Epithelial cell of prostate (primary cell): ENCODE measurements at regions not wholly inside any gene's neighbourhood (a gene's known extent, or its start where the extent isn't known, plus 50 kb on each side); places are given as distances from the start of the nearest gene placed in this dataset.
"Not testable (repeated sequence)": the region's sequence is repeated elsewhere in the genome, so short reads cannot be mapped to it uniquely, and the experiment has no call there.

Experiments used
- DNase-seq: peaks from one replicate; pipeline ENCODE4 v3.0.0-alpha.2; 2011; ENCODE audit warnings: low read depth, low spot score
- H3K27ac ChIP-seq: fragments of 450-650 bp; 2 replicates; pipeline ENCODE4 v1.5.1; 2017; ENCODE audit warnings: mild to moderate bottlenecking

- H3K27ac ChIP-seq, result no peak overlapping the region
- no peak for DNase-seq
Measured at GRCh38 chr7:118762451-118762850, 537.9 kb downstream of the ANKRD7 start.

- DNase-seq, result no peak
- no peak overlapping the region for H3K27ac ChIP-seq
Measured at GRCh38 chr7:118764221-118764620, 539.7 kb downstream of the ANKRD7 start.

DNA sequence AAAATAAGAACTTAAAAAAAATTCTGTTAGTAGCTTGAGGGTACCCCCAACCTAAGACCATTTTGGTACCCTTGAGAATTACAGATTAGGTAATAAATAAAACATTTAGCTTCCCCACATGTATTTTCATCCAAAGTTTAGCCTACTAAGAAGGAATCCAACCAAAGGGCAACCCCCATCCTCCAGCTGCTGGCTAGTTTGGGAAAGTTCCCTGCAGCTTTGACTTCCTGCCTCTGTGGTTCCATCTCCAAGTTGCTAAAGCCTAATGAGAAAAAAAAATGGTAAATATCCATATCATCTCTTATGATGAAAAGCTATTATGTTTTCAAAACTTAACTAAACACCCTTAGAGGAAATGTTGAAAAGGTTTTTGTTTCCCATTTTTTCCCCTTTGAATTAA, 547.2 kb downstream of the ANKRD7 start:
- no peak for DNase-seq
- H3K27ac ChIP-seq, result no peak overlapping the region

GRCh38 chr7:118777308-118777707, 552.8 kb downstream of the ANKRD7 start:
- no peak overlapping the region for H3K27ac ChIP-seq
- DNase-seq, result no peak

- no peak overlapping the region for H3K27ac ChIP-seq
Measured at GRCh38 chr7:118792682-118793081, 568.2 kb downstream of the ANKRD7 start.

GRCh38 chr7:118793582-118793981, 569.1 kb downstream of the ANKRD7 start:
- no peak for DNase-seq
- no peak overlapping the region for H3K27ac ChIP-seq

More at GRCh38 chr7:118792682-118793081, 568.2 kb downstream of the ANKRD7 start:
- no peak for DNase-seq

GRCh38 chr7:118794419-118794818, 569.9 kb downstream of the ANKRD7 start:
- H3K27ac ChIP-seq, result no peak overlapping the region
- DNase-seq, result no peak

- no peak for DNase-seq
- H3K27ac ChIP-seq, result no peak overlapping the region
Measured at GRCh38 chr7:118801366-118801765, 576.9 kb downstream of the ANKRD7 start.

GRCh38 chr7:118802726-118803125, 578.2 kb downstream of the ANKRD7 start:
- DNase-seq, result no peak
- H3K27ac ChIP-seq, result no peak overlapping the region

DNA sequence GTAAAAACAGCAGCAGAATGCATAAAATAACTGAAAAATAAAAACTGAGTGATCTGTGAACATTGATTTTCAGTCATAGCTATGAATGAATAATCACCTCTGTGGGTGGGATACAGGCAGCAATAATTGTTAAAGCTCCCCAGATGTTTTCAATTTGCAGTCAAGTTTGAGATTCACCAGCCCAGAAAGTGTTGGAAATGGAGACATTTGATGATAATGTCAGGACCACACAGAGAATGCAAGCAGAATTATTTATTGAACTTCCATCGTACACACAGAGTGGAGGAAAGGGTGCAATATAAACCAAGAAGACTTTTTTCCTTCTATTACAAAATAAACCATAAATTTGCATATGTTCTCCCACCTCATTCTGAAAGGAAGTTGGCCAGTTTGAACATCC, 601.7 kb downstream of the ANKRD7 start:
- no peak overlapping the region for H3K27ac ChIP-seq
- no peak for DNase-seq

GRCh38 chr7:118836933-118837332, 612.4 kb downstream of the ANKRD7 start:
- DNase-seq, result no peak
- H3K27ac ChIP-seq, result no peak overlapping the region

DNA sequence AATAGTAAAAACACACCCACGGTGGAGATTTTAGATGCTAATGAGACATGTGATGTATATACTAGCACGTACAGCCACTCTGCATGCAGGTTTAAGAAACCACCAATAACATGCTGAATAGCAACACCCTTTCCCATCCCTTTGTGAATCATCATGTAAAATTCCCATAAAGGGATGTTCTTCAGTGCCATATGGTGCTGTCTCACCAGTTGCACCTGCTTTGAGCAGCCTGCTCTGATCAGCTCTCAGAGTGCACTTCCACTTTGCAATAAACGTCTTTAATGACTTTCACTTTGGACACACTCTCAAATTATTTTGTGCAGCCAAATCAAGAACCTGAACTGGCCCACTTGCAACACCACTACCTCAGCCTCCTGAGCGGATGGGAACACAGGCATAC, 615.0 kb downstream of the ANKRD7 start:
- H3K27ac ChIP-seq, result no peak overlapping the region
- DNase-seq, result no peak

- no peak overlapping the region for H3K27ac ChIP-seq
- DNase-seq, result no peak
Measured at GRCh38 chr7:118843456-118843855, 619.0 kb downstream of the ANKRD7 start.

DNA sequence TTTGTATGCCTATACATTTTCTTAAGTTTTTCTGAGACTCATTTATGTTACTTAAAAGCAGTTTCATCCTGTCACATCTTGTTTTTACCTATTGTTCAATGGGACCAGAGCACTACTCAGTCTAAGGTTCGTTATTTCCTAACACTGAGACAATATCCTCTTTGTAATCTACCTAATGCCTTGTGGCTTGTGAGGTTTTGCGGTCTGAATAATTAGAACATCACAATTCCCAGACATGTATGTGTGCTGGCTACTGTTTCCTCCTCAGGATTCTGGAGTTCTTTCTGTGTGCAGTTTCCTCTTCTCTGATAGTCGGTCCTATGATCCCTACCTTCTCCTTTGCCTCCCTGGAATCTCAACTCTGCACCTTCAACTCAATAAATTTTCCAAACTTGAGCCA, 620.2 kb downstream of the ANKRD7 start:
- peak overlapping the region; percentile 35 for H3K27ac ChIP-seq
- peak; percentile 67 for DNase-seq

DNA sequence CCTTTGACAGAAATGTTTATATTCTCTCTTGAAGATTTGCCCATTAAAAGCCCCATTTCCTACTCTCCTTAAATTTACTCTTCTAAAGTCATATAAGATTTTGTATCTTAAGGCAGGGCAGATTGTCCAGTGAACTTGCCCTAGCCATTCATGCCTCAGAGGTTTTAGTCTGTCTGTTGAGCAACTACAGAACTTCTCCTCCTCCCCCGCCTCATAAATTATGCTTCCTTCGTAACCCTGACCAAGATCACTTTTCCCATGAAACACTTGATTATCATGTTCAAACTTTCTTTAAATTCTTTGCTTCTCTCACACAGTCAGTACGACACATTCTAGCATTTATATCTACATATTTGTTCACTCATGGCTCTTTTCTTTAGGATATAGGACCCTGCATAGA, 621.3 kb downstream of the ANKRD7 start:
- H3K27ac ChIP-seq, result no peak overlapping the region
- no peak for DNase-seq

- H3K27ac ChIP-seq, result no peak overlapping the region
- DNase-seq, result no peak
Measured at GRCh38 chr7:118846977-118847376, 622.5 kb downstream of the ANKRD7 start.

GRCh38 chr7:118855290-118855689, 630.8 kb downstream of the ANKRD7 start:
- no peak overlapping the region for H3K27ac ChIP-seq
- no peak for DNase-seq

DNA sequence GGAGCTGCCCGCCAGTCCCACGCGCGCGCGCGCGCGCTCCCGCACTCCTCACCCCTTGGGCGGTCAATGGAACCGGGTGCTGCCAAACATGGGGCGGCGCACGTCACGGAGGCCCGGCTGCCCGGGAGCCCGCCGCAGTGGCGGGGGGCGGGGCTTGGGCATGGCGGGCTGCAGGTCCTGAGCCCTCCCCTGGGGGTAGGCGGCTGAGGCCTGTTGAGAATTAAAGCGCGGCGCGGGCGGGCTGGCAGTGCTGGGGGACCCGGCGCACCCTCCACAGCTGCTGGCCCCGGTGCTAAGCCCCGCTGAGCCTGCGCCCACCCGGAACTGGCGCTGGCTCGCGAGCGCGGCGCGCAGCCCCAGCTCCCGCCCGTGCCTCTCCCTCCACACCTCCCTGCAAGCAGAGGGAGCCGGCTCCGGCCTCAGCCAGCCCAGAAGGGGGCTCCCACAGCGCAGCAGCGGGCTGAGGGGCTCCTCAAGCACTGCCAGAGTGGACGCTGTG, 634.2 kb downstream of the ANKRD7 start:
- DNase-seq, result no peak

DNA sequence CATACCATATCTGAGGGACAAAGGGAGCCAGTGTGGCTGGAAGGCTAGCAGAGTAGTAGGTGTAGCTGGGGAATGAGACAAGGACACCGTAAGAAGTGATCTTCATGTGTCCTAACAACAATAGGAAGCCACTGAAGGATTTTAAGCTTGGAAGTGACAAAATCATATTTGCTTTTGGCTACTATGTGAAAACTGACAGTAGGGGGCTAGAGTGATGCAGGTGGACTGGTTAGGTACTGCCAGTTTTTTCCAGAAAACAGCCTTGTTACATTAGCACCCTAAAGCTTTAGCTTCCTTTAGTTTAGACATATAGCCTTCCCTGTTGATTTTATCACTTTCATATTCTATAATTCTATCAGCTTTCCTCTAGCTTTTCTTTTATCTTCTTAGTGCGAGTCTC, 637.1 kb downstream of the ANKRD7 start:
- no peak overlapping the region for H3K27ac ChIP-seq
- DNase-seq, result no peak

More for the DNA sequence above, 634.2 kb downstream of the ANKRD7 start:
- no peak overlapping the region for H3K27ac ChIP-seq

GRCh38 chr7:118862740-118863139, 638.2 kb downstream of the ANKRD7 start:
- no peak for DNase-seq
- H3K27ac ChIP-seq, result no peak overlapping the region

GRCh38 chr7:118863966-118864365, 639.5 kb downstream of the ANKRD7 start:
- H3K27ac ChIP-seq, result no peak overlapping the region
- no peak for DNase-seq

DNA sequence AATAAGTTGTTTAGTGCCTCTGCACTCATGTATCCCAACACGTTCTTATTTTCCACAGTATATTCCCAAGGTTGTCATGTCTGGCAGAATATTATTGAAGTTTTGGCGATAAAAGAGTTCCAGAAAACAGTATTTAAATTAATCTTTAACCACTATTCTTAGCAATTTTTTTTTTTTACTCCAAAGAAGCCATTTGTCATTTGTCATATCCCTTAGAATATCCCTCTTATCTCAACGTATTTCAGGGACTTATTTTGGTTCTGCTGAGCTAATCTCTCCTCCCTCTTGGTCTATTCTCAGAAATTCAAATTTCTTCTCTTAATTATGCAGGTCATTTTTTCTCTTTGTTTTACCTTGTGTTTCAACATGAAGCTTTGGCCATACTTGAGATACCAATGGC, 643.4 kb downstream of the ANKRD7 start:
- DNase-seq, result no peak
- H3K27ac ChIP-seq, result no peak overlapping the region

GRCh38 chr7:118869141-118869540, 644.6 kb downstream of the ANKRD7 start:
- not testable (repeated sequence) for H3K27ac ChIP-seq, DNase-seq
